Testis (tissue), 2 donors: ENCODE measurements at regions not wholly inside any gene's neighbourhood (a gene's known extent, or its start where the extent isn't known, plus 50 kb on each side); places are given as distances from the start of the nearest gene placed in this dataset.

Experiments
- CTCF ChIP-seq, 3 experiments: fragments of 450-650 bp in 2 of 3; fragments of 200-600 bp in 1 of 3; sonication (generic) in 1 of 3; IDR thresholded peaks; one replicate each; pipeline ENCODE4 v1.5.1; 2016 to 2019; ENCODE audit warnings: antibody characterized with exemption in 3 of 3, mild to moderate bottlenecking in 2 of 3, moderate library complexity in 1 of 3
- POLR2A ChIP-seq: fragments of 450-650 bp; IDR thresholded peaks from one replicate; pipeline ENCODE4 v1.6.1; 2017; ENCODE audit warnings: antibody characterized with exemption, mild to moderate bottlenecking, moderate library complexity

DNA sequence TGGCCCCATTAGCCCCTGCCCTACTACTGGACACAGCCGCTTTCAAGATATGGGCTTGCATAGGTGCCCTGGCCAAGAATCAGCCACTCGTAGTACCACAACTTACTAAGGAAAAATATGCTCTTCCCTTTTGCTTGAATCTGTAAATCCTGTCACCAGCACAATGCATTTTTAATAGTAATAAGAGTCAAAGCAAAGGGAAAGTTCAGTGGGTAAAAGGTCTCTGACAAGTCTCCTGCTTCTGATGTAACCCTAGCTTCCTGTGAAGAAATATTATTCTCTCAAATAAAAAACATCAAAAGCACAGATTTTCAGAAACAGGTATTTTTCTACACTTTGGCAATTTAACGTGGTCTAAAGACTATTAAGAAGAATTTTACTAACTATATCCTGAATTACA lies 373.8 kb downstream of the GJA1 start:
- TF ChIP-seq CTCF (IDR thresholded peaks at IDR 0.05): no peak
- TF ChIP-seq POLR2A: no peak
